HG03045 (cell line): ENCODE measurements at regions not wholly inside any gene's neighbourhood (a gene's known extent, or its start where the extent isn't known, plus 50 kb on each side); places are given as distances from the start of the nearest gene placed in this dataset.
A peak's percentile ranks its signal among the peaks of the same experiment; 100 is the strongest.

Source experiments
- ATAC-seq: cut with Tn5 transposase; IDR thresholded peaks from one replicate; pipeline ENCODE4 v1.9.1; 2021; ENCODE audit warnings: mild to moderate bottlenecking, moderate library complexity; ENCODE audit not compliant: unreplicated experiment

- ATAC-seq: no peak
These were observed 483.5 kb upstream of the POT1 start for GRCh38 chr7:125412890-125413665.

GRCh38 chr7:125409921-125410320 lies 480.3 kb upstream of the POT1 start:
- ATAC-seq: no peak

- no peak for ATAC-seq
These were observed 476.5 kb upstream of the POT1 start for GRCh38 chr7:125406111-125406510.

- ATAC-seq: no peak
These were observed 469.8 kb upstream of the POT1 start for GRCh38 chr7:125399408-125399807.

- ATAC-seq: no peak
These were observed 467.0 kb upstream of the POT1 start for GRCh38 chr7:125396466-125397151.

GRCh38 chr7:125391921-125392320 lies 462.3 kb upstream of the POT1 start:
- ATAC-seq: no peak

- no peak for ATAC-seq
These were observed 461.4 kb upstream of the POT1 start for GRCh38 chr7:125390981-125391380.

GRCh38 chr7:125386211-125386610 lies 456.6 kb upstream of the POT1 start:
- ATAC-seq: no peak

GRCh38 chr7:125383324-125383723 lies 453.7 kb upstream of the POT1 start:
- ATAC-seq: no peak

GRCh38 chr7:125382401-125382800 lies 452.8 kb upstream of the POT1 start:
- ATAC-seq: no peak

GRCh38 chr7:125375942-125376341 lies 446.3 kb upstream of the POT1 start:
- ATAC-seq: no peak

GRCh38 chr7:125370502-125370901 lies 440.9 kb upstream of the POT1 start:
- ATAC-seq: no peak

- ATAC-seq: no peak
These were observed 434.2 kb upstream of the POT1 start for GRCh38 chr7:125363873-125364272.

- no peak for ATAC-seq
These were observed 429.0 kb upstream of the POT1 start for GRCh38 chr7:125358551-125359167.

- ATAC-seq: no peak
These were observed 428.2 kb upstream of the POT1 start for GRCh38 chr7:125357676-125358455.

- peak; percentile 55 for ATAC-seq
These were observed 426.3 kb upstream of the POT1 start for GRCh38 chr7:125355899-125356298.

GRCh38 chr7:125347269-125347668 lies 417.6 kb upstream of the POT1 start:
- no peak for ATAC-seq

GRCh38 chr7:125338110-125338509 lies 408.5 kb upstream of the POT1 start:
- no peak for ATAC-seq

GRCh38 chr7:125336326-125336725 lies 406.7 kb upstream of the POT1 start:
- ATAC-seq: no peak

- ATAC-seq: no peak
These were observed 397.1 kb upstream of the POT1 start for GRCh38 chr7:125326666-125327255.

GRCh38 chr7:125316466-125316865 lies 386.8 kb upstream of the POT1 start:
- no peak for ATAC-seq
